IgD-negative memory B cell (primary cell): ENCODE measurements at regions not wholly inside any gene's neighbourhood (a gene's known extent, or its start where the extent isn't known, plus 50 kb on each side); places are given as distances from the start of the nearest gene placed in this dataset.

ENCODE experiments used
- H3K27ac Mint-ChIP-seq, 3 donors: one replicate each; pipeline ENCODE4 v1.8.0; 2020 to 2022; ENCODE audit warnings: mild to moderate bottlenecking in 3 of 3, mixed read lengths in 3 of 3, moderate library complexity in 1 of 3
- H3K27me3 Mint-ChIP-seq: one replicate; pipeline ENCODE4 v1.8.0; 2021; ENCODE audit warnings: mixed read lengths
- H3K36me3 Mint-ChIP-seq: one replicate; pipeline ENCODE4 v1.8.0; 2020; ENCODE audit warnings: mild to moderate bottlenecking, mixed read lengths
- H3K4me1 Mint-ChIP-seq, 3 donors: one replicate each; pipeline ENCODE4 v1.8.0; 2020 to 2022; ENCODE audit warnings: mixed read lengths in 3 of 3, mild to moderate bottlenecking in 1 of 3
- H3K4me3 Mint-ChIP-seq, 4 donors: one replicate each; pipeline ENCODE4 v1.8.0; 2020 to 2022; ENCODE audit warnings: mild to moderate bottlenecking in 4 of 4, mixed read lengths in 4 of 4, moderate library complexity in 3 of 4
- H3K9me3 Mint-ChIP-seq, 3 donors: one replicate each; pipeline ENCODE4 v1.8.0; 2020 to 2021; ENCODE audit warnings: mixed read lengths in 3 of 3, mild to moderate bottlenecking in 1 of 3

DNA sequence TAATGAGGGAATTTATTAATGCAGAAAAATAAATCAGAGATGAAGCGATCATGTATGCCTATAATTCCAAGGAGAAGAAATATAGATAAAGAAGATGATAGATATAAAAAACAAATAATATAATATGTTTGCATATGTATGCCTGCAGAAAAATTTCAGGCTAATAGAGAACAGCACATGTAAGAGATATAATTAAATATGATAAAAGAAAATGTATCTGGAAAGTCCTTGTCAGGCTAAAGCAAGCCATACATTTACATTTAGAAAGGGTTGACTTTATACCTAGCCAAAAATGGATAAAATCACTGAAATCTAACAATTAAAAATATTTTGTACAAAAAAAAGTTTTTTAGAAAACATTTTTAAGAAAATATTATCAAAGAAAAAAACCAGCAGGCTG, 454.1 kb downstream of the C6orf118 start:
- Mint-ChIP-seq H3K27me3 (no peaks in the 10 kb centered on the region), H3K9me3 (peaks cover 0 to 9% (median 5%) of the 10 kb centered on the region in 3 donors), H3K4me3 (no peak overlapping the region), H3K36me3 (no peaks in the 10 kb centered on the region), H3K4me1 (no peaks in the 10 kb centered on the region), H3K27ac (no peak overlapping the region)

- no peak overlapping the region for H3K4me3 Mint-ChIP-seq
- peaks cover 0 to under 1% (median 0%) of the 10 kb centered on the region in 3 donors for H3K4me1 Mint-ChIP-seq
- H3K27me3 Mint-ChIP-seq, result no peaks in the 10 kb centered on the region
- H3K27ac Mint-ChIP-seq, result no peak overlapping the region
- peaks cover 0 to 9% (median 5%) of the 10 kb centered on the region in 3 donors for H3K9me3 Mint-ChIP-seq
- no peaks in the 10 kb centered on the region for H3K36me3 Mint-ChIP-seq
Observed at GRCh38 chr6:164854526-164854925, 454.9 kb downstream of the C6orf118 start.

GRCh38 chr6:164845773-164846172, 463.6 kb downstream of the C6orf118 start:
- Mint-ChIP-seq H3K27me3 (no peaks in the 10 kb centered on the region), H3K27ac (no peak overlapping the region), H3K4me1 (peaks cover 0 to 2% (median 0%) of the 10 kb centered on the region in 3 donors), H3K36me3 (no peaks in the 10 kb centered on the region), H3K9me3 (peaks cover 0 to 8% (median 4%) of the 10 kb centered on the region in 3 donors), H3K4me3 (no peak overlapping the region)

- no peaks in the 10 kb centered on the region for H3K4me1 Mint-ChIP-seq
- peaks cover 0 to 5% (median 4%) of the 10 kb centered on the region in 3 donors for H3K9me3 Mint-ChIP-seq
- no peaks in the 10 kb centered on the region for H3K36me3 Mint-ChIP-seq
- no peak overlapping the region for H3K4me3 Mint-ChIP-seq
- no peak overlapping the region for H3K27ac Mint-ChIP-seq
- no peaks in the 10 kb centered on the region for H3K27me3 Mint-ChIP-seq
Observed at GRCh38 chr6:164842085-164842484, 467.3 kb downstream of the C6orf118 start.

DNA sequence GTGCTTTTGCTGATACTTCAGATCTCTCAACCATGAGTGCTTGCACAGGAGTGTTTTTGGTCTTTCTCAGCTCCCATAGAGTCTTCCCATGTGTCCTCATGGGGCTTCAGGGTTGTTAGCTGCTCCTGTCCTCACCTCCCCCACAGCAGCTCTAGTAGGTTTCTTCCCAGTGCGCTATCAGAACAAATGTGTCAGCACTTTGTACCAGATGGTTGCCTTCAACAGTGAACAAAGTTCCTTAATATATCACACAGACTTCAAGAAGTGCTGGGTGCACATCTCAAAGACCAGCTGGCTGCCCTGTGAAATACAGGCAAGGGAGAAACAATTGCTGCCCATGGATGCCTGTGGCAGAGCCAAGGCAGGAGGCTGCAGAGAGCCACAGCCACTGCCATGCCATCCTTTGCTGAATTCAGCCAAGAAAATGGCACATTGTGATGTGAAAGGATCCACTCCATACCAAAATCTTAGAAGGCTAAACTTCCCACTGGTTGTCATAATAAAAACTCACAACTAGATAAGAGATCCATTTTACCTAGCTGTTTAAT, 471.3 kb downstream of the C6orf118 start:
- H3K9me3 Mint-ChIP-seq, result peaks cover 0 to 7% (median 6%) of the 10 kb centered on the region in 3 donors
- H3K27me3 Mint-ChIP-seq, result no peaks in the 10 kb centered on the region
- H3K27ac Mint-ChIP-seq, result no peak overlapping the region
- no peaks in the 10 kb centered on the region for H3K36me3 Mint-ChIP-seq
- no peaks in the 10 kb centered on the region for H3K4me1 Mint-ChIP-seq
- no peak overlapping the region for H3K4me3 Mint-ChIP-seq

GRCh38 chr6:164836486-164836885, 472.9 kb downstream of the C6orf118 start:
- H3K27me3 Mint-ChIP-seq, result no peaks in the 10 kb centered on the region
- H3K36me3 Mint-ChIP-seq, result no peaks in the 10 kb centered on the region
- peaks cover 4 to 5% (median 5%) of the 10 kb centered on the region in 3 donors for H3K9me3 Mint-ChIP-seq
- H3K4me3 Mint-ChIP-seq, result no peak overlapping the region
- no peak overlapping the region for H3K27ac Mint-ChIP-seq
- H3K4me1 Mint-ChIP-seq, result no peaks in the 10 kb centered on the region

DNA sequence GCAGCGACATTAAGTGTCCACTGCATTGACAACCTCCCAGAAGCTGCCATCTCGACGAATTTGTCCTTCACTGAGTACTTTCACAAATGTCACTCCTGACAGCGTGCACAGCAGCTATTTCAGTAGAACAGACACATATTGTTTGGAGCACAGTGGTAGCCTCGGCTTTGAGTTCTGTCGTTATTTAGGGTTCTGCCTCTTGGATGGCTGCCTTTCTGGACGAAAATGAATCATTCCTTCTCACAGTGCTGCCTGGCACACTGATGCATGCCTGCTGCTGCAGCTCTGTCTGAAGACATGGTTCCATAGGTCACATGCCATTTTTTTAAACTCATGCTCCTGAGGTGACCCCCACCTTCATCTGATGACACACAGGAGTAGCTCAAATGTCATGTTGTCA, 477.0 kb downstream of the C6orf118 start:
- Mint-ChIP-seq H3K4me1 (no peaks in the 10 kb centered on the region), H3K4me3 (no peak overlapping the region), H3K9me3 (peaks cover 4 to 5% (median 5%) of the 10 kb centered on the region in 3 donors), H3K36me3 (no peaks in the 10 kb centered on the region), H3K27me3 (no peaks in the 10 kb centered on the region), H3K27ac (no peak overlapping the region)

DNA sequence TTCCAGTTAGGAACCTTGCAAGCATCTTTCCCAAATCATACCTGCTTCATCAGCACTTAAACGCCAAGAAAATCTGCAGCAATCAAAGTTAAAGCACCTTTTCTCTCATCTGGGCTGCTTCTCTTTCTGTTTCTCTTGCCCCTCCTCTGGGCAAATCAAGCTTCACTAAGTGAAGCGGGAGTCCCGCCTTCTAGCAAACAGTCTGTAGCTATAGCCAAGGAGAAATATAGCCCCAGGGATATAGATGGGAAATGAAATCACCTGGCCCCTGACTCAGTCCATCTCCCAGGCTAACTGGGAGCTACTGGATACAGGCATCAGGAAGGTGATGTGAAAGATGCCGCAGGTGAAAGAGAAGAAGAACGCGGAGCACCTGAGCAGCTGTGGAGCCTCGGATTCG, 481.9 kb downstream of the C6orf118 start:
- no peaks in the 10 kb centered on the region for H3K4me1 Mint-ChIP-seq
- peaks cover 1 to 2% (median 2%) of the 10 kb centered on the region in 3 donors for H3K9me3 Mint-ChIP-seq
- H3K4me3 Mint-ChIP-seq, result no peak overlapping the region
- H3K36me3 Mint-ChIP-seq, result no peaks in the 10 kb centered on the region
- H3K27ac Mint-ChIP-seq, result no peak overlapping the region
- H3K27me3 Mint-ChIP-seq, result no peaks in the 10 kb centered on the region

- no peak overlapping the region for H3K27ac Mint-ChIP-seq
- H3K9me3 Mint-ChIP-seq, result peaks cover 2 to 6% (median 2%) of the 10 kb centered on the region in 3 donors
- no peaks in the 10 kb centered on the region for H3K4me1 Mint-ChIP-seq
- H3K36me3 Mint-ChIP-seq, result no peaks in the 10 kb centered on the region
- no peaks in the 10 kb centered on the region for H3K27me3 Mint-ChIP-seq
- no peak overlapping the region for H3K4me3 Mint-ChIP-seq
Observed at GRCh38 chr6:164826831-164827468, 482.5 kb downstream of the C6orf118 start.

- H3K4me3 Mint-ChIP-seq, result no peak overlapping the region
Observed at GRCh38 chr6:164825386-164825785, 484.0 kb downstream of the C6orf118 start.

DNA sequence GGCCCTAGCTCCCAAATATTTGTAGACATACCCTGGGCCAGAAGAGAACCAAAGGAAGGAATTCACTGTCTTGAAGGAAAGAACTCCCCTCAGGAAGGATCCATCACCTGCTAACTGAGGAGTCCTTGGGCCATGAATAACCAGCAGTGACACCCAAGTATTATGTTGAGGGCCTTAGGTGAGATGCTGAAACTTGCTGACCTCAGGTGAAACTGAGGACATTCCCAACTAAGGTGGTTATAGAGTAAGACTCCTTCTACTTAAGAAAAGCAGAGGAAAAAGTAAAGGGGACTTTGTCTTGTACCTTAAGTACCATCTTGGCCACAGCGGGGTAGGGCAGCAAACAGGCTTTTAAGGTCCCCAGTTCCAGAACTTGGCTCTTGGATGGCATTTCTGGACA, 491.7 kb downstream of the C6orf118 start:
- Mint-ChIP-seq H3K27ac (no peak overlapping the region), H3K4me3 (no peak overlapping the region), H3K36me3 (no peaks in the 10 kb centered on the region), H3K27me3 (no peaks in the 10 kb centered on the region), H3K9me3 (peaks cover 0 to 13% (median 2%) of the 10 kb centered on the region in 3 donors), H3K4me1 (no peaks in the 10 kb centered on the region)

More at GRCh38 chr6:164825386-164825785, 484.0 kb downstream of the C6orf118 start:
- H3K27ac Mint-ChIP-seq, result no peak overlapping the region
- H3K36me3 Mint-ChIP-seq, result no peaks in the 10 kb centered on the region
- no peaks in the 10 kb centered on the region for H3K4me1 Mint-ChIP-seq
- H3K27me3 Mint-ChIP-seq, result no peaks in the 10 kb centered on the region
- peaks cover 2 to 6% (median 2%) of the 10 kb centered on the region in 3 donors for H3K9me3 Mint-ChIP-seq

GRCh38 chr6:164812706-164813105, 496.7 kb downstream of the C6orf118 start:
- Mint-ChIP-seq H3K27ac (no peak overlapping the region), H3K4me3 (no peak overlapping the region), H3K36me3 (no peaks in the 10 kb centered on the region), H3K27me3 (no peaks in the 10 kb centered on the region), H3K4me1 (no peaks in the 10 kb centered on the region), H3K9me3 (peaks cover 4 to 12% (median 6%) of the 10 kb centered on the region in 3 donors)

GRCh38 chr6:164807125-164807524, 502.3 kb downstream of the C6orf118 start:
- Mint-ChIP-seq H3K9me3 (peaks cover 10 to 26% (median 13%) of the 10 kb centered on the region in 3 donors), H3K36me3 (no peaks in the 10 kb centered on the region), H3K27ac (no peak overlapping the region), H3K4me3 (peak overlapping the region in 1 of 4 donors; percentile 74), H3K4me1 (no peaks in the 10 kb centered on the region), H3K27me3 (no peaks in the 10 kb centered on the region)

- H3K27ac Mint-ChIP-seq, result no peak overlapping the region
- H3K4me1 Mint-ChIP-seq, result no peaks in the 10 kb centered on the region
- peak overlapping the region in 2 of 4 donors; percentile 9 to 43 for H3K4me3 Mint-ChIP-seq
- no peaks in the 10 kb centered on the region for H3K36me3 Mint-ChIP-seq
- H3K27me3 Mint-ChIP-seq, result no peaks in the 10 kb centered on the region
- peaks cover 0 to 4% (median 3%) of the 10 kb centered on the region in 3 donors for H3K9me3 Mint-ChIP-seq
Observed at GRCh38 chr6:164795056-164795815, 514.2 kb downstream of the C6orf118 start.

GRCh38 chr6:164792666-164793065, 516.7 kb downstream of the C6orf118 start:
- Mint-ChIP-seq H3K27ac (no peak overlapping the region), H3K4me1 (no peaks in the 10 kb centered on the region), H3K4me3 (no peak overlapping the region), H3K36me3 (no peaks in the 10 kb centered on the region), H3K9me3 (peaks cover 0 to 4% (median 3%) of the 10 kb centered on the region in 3 donors), H3K27me3 (no peaks in the 10 kb centered on the region)
